NCI-H526 treated with DMSO at 0.1 percent for 48 hours (cell line): ENCODE measurements at regions not wholly inside any gene's neighbourhood (a gene's known extent, or its start where the extent isn't known, plus 50 kb on each side); places are given as distances from the start of the nearest gene placed in this dataset.
A peak's percentile ranks its signal among the peaks of the same experiment; 100 is the strongest.
"Not testable (repeated sequence)": the region's sequence is repeated elsewhere in the genome, so short reads cannot be mapped to it uniquely, and the experiment has no call there.

Source experiments
- DNase-seq: peaks from one replicate; lab custom pipeline; 2025; lab: John Stamatoyannopoulos, UW

DNA sequence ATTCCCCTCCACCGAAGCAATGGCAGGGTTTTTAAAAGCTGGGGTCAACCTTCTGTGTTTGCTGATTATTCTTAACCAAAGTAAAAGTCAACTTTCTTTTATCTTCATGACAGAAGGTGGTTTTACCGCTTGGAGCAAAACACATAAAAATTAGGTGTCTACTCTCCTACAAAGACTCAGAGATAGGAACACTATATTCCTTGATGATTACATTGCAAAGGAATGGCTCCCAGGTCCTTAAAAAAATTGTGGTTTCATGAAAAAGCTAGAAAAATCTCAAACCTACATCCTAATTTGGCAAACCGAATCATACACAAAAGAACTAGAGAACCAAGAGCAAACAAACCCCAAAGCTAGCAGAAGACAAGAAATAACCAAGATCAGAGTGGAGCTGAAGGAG is 760.4 kb upstream of the PCDH20 start:
- no peak for DNase-seq

GRCh38 chr13:62173958-62174357 is 758.3 kb upstream of the PCDH20 start:
- DNase-seq = no peak

DNA sequence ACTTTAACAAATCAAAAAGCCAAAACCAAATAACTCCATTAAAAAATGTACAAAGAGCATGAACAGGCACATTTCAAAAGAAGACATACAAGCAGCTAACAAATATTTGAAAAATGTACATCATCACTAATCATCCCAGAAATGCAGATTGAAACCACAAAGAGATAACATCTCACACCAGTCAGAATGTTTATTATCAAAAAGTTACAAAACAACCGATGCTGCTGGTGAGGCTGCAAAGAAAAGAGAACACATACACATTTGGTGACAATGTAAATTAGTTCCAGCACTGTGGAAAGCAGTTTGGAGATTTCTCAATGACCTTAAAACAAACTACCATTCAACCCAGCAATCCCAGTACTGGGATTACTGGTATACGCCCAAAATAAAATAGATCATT is 756.0 kb upstream of the PCDH20 start:
- DNase-seq = no peak

DNA sequence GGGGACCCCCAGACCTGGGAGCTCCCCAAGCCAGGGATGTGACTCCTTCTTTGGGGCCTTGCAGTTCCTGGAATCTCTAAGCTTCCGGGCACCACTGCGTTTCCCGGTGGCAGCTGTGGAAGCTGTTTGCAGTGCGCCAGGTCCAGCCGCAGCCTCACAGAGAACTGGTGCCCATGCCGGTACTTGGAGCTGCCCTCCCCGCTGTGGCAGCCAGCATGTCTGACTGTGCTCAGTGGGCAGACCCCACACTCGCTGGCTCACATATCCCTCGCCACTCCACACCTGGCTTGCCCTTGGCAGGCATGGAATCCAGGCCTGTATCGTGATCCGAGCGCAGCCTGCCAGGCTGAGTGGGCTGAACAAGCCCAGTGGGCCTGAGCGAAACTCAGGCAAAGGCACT is 753.2 kb upstream of the PCDH20 start:
- DNase-seq = no peak

DNA sequence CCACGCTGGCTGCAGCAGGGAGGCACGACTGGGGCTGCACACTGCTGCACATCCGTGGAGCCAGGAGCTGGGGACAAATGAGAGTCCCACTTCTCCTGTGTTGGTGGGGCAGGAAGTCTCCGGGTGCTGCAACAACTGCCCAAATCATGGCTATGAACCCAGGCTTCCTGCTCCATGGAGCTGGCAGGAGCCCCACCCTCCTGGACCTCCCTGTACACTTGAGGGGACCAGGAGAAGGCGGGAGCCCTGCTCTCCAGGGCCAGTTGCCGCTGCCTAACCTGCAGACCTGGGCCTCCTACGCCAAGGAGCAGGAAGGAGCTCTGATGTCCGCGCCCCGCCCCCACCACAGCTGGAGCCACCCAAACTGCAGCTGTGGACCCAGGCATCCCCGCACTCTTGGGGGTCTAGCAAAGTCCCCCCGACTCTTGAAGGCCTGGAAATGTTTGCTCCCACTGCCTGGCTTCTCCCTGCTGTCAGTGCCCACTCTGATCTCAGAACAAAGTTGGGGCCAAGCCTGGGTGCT is 752.1 kb upstream of the PCDH20 start:
- no peak for DNase-seq

DNA sequence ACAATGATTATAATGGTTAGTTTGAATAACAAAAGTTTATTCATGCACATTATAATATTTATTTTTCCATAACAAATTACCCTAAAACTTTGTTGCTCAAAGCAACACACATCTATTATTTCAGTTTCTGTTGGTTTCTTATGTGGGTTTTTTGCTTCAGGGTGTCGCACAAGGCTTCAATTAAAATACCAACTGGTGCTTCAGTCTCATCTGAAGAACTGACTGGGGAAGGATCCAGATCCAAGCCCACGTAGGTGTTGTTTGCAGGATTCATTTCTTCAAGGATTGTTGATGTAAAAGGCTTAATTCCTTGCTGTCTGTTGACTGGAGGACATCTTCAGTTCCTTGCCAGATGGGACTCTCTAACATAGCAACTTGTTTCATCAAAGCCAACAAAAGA is 747.2 kb upstream of the PCDH20 start:
- DNase-seq = no peak

- no peak for DNase-seq
Observed at GRCh38 chr13:62158520-62158919, 742.9 kb upstream of the PCDH20 start.

- DNase-seq = not testable (repeated sequence)
Observed at GRCh38 chr13:62151724-62152123, 736.1 kb upstream of the PCDH20 start.

DNA sequence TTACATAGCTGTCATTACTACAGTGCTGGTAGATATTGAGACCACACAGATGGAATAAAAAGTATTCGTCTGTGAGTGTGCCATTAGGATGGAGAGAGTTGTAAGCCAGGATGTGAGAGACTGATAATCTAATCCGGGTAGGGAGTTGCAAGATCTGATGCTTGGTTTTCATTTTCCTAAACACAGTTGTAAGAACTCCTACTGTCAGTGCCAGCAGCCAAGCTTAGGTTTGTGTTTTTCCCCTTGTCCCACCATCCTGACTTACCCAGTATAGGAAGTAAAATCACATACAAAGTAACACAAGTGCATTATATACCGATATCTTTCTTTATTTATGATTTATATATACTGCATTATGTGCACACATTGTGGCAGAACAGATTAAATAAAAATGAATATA is 726.4 kb upstream of the PCDH20 start:
- no peak for DNase-seq

GRCh38 chr13:62139597-62139996 is 723.9 kb upstream of the PCDH20 start:
- no peak for DNase-seq

- DNase-seq = no peak
Observed at GRCh38 chr13:62137629-62138405, 722.2 kb upstream of the PCDH20 start.

DNA sequence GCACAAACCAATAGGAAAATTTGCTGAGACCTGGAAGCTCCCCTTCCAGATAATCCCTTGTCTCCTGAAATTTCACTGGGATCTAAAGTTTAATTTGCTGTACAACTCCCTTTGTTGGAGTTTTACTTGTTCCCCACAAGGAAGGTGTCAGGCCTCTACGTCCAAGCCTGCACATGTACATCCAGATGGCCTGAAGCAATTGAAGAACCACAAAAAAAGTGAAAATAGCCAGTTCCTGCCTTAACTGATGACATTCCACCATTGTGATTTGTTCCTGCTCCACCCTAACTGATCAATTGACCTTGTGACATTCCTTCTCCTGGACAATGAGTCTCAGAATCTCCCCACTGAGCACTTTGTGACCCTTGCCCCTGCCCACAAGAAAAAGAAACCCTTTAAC is 716.0 kb upstream of the PCDH20 start:
- no peak for DNase-seq

DNA sequence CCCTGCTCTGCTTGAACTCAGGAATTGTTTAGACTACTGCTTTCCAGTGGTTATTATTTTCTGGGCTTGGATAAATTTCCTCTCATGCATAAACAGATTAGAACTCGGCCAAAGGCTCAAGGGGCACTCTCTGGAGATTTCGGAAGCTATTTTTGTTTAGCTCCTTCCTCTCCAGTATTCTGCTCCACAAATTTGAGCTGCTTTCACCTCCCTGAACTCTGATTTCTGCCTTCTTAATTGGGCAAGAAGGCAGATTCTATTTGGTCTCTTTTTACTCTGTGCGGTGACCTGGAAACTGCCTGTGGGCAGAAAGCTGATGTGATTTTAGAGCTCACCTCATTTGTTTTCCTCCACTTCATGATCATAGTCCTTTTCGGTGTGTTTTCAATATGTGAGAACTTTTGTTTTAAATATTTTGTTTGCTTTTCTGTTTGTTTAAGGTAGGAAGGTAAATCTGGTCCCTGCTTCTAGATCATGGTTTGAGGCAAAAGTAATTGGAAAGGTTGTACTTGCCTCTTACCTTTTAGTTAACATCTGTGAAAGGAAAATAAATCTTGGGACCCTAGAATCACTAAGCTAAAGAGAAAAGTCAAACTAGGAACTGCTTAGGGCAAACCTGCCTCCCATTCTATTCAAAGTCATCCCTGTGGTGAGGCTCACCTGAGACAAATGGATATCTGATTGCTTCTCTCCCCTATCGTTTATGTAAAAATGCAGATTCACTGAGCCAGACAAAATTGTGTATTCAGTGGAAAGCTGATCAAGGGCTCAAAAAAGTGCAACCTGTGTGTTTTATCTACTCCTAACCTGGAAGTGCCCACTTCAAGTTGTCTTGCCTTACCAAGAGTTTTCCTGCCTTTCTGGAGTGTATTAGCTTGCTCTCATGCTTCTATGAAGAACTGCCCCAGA is 714.7 kb upstream of the PCDH20 start:
- no peak for DNase-seq

- DNase-seq = no peak
Observed at GRCh38 chr13:62129000-62129551, 713.4 kb upstream of the PCDH20 start.

- no peak for DNase-seq
Observed at GRCh38 chr13:62126400-62126799, 710.8 kb upstream of the PCDH20 start.

DNA sequence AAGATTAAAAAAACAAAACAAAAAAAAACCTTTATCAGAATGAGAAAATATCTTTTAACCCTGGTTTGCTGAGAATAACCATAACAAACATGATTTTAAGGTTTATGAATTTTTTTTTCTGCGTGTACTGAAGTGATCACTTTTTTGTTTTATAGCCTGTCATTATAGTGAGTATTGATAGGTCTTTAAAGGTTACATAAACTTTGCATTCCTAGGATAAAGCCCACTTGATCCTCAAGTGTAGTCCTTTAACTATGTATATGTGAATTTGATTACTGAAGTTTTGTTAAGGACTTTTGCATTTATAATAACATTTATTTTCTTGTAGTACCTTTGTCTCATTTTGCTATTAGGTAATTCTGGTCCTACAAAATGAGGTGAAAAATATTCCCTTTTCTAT is 709.8 kb upstream of the PCDH20 start:
- DNase-seq = no peak

DNA sequence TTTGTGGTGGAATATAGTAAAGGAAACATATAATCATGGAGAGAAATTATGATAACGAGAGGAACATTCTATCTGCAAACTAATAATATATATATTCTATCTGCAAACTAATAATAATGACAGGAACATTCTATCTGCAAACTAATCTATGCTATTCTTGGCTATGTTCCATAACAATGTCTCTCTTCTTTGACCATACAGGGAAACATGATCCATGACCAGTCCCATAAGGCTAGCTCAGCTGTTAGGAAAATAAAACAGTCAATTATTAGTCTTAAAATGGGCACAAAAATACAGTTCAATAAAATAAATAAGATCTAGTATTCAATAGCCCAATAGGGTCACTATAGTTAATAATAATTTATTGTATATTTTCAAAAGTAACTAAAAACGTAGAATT is 707.8 kb upstream of the PCDH20 start:
- no peak for DNase-seq

DNA sequence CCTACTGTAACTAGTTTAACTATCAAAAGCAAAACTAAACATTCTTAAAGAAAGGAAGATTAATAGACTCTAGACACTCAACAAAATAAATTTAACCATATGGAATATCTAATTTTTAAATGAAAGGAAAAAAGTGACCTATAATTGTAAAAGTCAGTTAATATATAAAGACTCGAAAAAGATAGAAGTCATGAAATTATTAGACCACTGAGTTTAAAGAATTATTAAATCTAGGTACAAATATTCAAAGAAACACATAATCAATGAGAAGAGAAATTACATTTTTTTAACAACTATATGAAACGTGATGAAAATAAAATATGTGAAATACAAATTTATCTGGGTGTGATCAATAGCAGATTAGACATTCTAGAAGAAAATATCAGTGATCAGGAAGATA is 706.8 kb upstream of the PCDH20 start:
- no peak for DNase-seq

GRCh38 chr13:62119739-62120700 is 704.4 kb upstream of the PCDH20 start:
- DNase-seq = peak; percentile 34

GRCh38 chr13:62115831-62116230 is 700.2 kb upstream of the PCDH20 start:
- DNase-seq = no peak

- DNase-seq = no peak
Observed at GRCh38 chr13:62113179-62113578, 697.5 kb upstream of the PCDH20 start.

DNA sequence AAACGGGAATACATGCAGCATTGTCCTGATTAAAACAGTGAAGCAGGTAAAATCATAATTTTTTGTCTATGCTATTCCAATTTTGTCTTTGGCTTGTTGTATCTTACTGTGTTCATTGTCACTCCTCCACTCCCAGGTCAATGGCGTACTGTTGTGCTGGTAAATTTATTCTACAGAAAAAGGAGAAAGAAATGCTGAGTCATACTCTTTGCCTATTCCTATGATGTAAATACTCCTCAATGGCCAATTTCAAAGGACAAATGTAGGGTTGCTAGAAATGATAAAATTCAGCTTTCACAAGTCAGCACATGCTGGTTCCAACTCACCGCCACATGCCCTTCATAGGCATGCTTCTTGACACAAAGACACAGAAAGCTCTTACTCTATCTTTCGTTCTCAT is 694.4 kb upstream of the PCDH20 start:
- no peak for DNase-seq
